ENCODE measurements at regions not wholly inside any gene's neighbourhood (a gene's known extent, or its start where the extent isn't known, plus 50 kb on each side); places are given as distances from the start of the nearest gene placed in this dataset.

GRCh38 chr1:82706741-82707140 lies 906.0 kb downstream of the ADGRL2 start:
- DNase-seq (ENCODE audit: low read depth), result no peak
- no peak overlapping the region for H3K4me3 ChIP-seq (ENCODE audit: control insufficient read depth, low read depth, low read length)
- no peak for TF ChIP-seq CTCF (IDR thresholded peaks at IDR 0.05; ENCODE audit: control insufficient read depth, insufficient read depth, low read depth, low read length, missing control alignments)

- no peak overlapping the region for H3K4me3 ChIP-seq (ENCODE audit: control insufficient read depth, low read depth, low read length)
- no peak for TF ChIP-seq CTCF (IDR thresholded peaks at IDR 0.05; ENCODE audit: control insufficient read depth, insufficient read depth, low read depth, low read length, missing control alignments)
- DNase-seq (ENCODE audit: low read depth), result no peak
These were observed 904.2 kb downstream of the ADGRL2 start for GRCh38 chr1:82704966-82705365.

GRCh38 chr1:82704393-82704792 lies 903.7 kb downstream of the ADGRL2 start:
- no peak for TF ChIP-seq CTCF (IDR thresholded peaks at IDR 0.05; ENCODE audit: control insufficient read depth, insufficient read depth, low read depth, low read length, missing control alignments)
- no peak overlapping the region for H3K4me3 ChIP-seq (ENCODE audit: control insufficient read depth, low read depth, low read length)

GRCh38 chr1:82703951-82704350 lies 903.2 kb downstream of the ADGRL2 start:
- H3K4me3 ChIP-seq (ENCODE audit: control insufficient read depth, low read depth, low read length), result no peak overlapping the region
- no peak for DNase-seq (ENCODE audit: low read depth)
- TF ChIP-seq CTCF (IDR thresholded peaks at IDR 0.05; ENCODE audit: control insufficient read depth, insufficient read depth, low read depth, low read length, missing control alignments), result no peak

More at GRCh38 chr1:82704393-82704792, 903.7 kb downstream of the ADGRL2 start:
- no peak for DNase-seq (ENCODE audit: low read depth)

- DNase-seq (ENCODE audit: low read depth), result no peak
- no peak overlapping the region for H3K4me3 ChIP-seq (ENCODE audit: control insufficient read depth, low read depth, low read length)
- TF ChIP-seq CTCF (IDR thresholded peaks at IDR 0.05; ENCODE audit: control insufficient read depth, insufficient read depth, low read depth, low read length, missing control alignments), result no peak
These were observed 899.7 kb downstream of the ADGRL2 start for GRCh38 chr1:82700476-82700875.

GRCh38 chr1:82697965-82698364 lies 897.2 kb downstream of the ADGRL2 start:
- TF ChIP-seq CTCF (IDR thresholded peaks at IDR 0.05; ENCODE audit: control insufficient read depth, insufficient read depth, low read depth, low read length, missing control alignments), result no peak
- no peak overlapping the region for H3K4me3 ChIP-seq (ENCODE audit: control insufficient read depth, low read depth, low read length)
- no peak for DNase-seq (ENCODE audit: low read depth)

GRCh38 chr1:82695443-82695842 lies 894.7 kb downstream of the ADGRL2 start:
- no peak for TF ChIP-seq CTCF (IDR thresholded peaks at IDR 0.05; ENCODE audit: control insufficient read depth, insufficient read depth, low read depth, low read length, missing control alignments)
- no peak for DNase-seq (ENCODE audit: low read depth)
- no peak overlapping the region for H3K4me3 ChIP-seq (ENCODE audit: control insufficient read depth, low read depth, low read length)
